Neural crest cell (in vitro differentiated cells): ENCODE measurements at regions not wholly inside any gene's neighbourhood (a gene's known extent, or its start where the extent isn't known, plus 50 kb on each side); places are given as distances from the start of the nearest gene placed in this dataset.

Experiments used
- DNase-seq: peaks from one replicate; pipeline ENCODE4 v3.0.0; 2021; ENCODE audit warnings: low read depth, mixed read lengths, low spot score
- H3K27ac Mint-ChIP-seq: one replicate; pipeline ENCODE4 v1.8.0; 2021; ENCODE audit warnings: mild to moderate bottlenecking, mixed read lengths; ENCODE audit not compliant: unreplicated experiment
- H3K27me3 Mint-ChIP-seq: 2 replicates; pipeline ENCODE4 v1.8.0; 2021; ENCODE audit warnings: low read depth, mild to moderate bottlenecking, mixed read lengths
- H3K36me3 Mint-ChIP-seq: 2 replicates; pipeline ENCODE4 v1.8.0; 2021; ENCODE audit warnings: low read depth, mild to moderate bottlenecking, mixed read lengths
- H3K4me1 Mint-ChIP-seq: 2 replicates; pipeline ENCODE4 v1.8.0; 2021; ENCODE audit warnings: mixed read lengths
- H3K4me3 Mint-ChIP-seq: one replicate; pipeline ENCODE4 v1.8.0; 2021; ENCODE audit warnings: mild to moderate bottlenecking, mixed read lengths
- H3K9me3 Mint-ChIP-seq: 2 replicates; pipeline ENCODE4 v1.8.0; 2021; ENCODE audit warnings: mixed read lengths
- TF ChIP-seq, protein P1 (sequence below): fragments of 200-600 bp; sonication (generic); conservative IDR thresholded peaks from 2 replicates; pipeline ENCODE4 v1.5.0; 2021; ENCODE audit warnings: antibody characterized with exemption, mild to moderate bottlenecking

DNA sequence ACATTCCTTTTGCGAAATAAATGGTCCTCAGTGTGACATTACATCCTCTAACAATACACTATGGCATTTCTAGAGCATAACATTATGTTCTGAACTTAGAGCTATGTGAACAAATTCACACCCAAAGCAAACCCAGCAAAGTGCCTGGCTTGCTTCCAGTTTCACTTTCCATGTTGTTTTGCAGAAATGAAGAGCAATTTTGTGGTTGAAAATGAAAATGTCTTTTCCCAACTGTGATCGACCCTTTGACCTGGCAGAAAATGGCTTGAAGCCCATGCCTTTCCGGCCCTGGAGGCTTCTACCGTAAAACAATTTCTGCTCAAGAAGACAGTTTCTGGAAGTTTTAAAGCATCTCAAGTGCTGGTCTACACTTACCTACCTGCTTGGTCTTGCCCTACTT lies 344.7 kb upstream of the RGMB start:
- Mint-ChIP-seq H3K27me3 (no peaks in the 10 kb centered on the region), H3K27ac (no peak overlapping the region), H3K4me1 (peaks cover 38% of the 10 kb centered on the region), H3K4me3 (no peak overlapping the region), H3K9me3 (no peaks in the 10 kb centered on the region), H3K36me3 (no peaks in the 10 kb centered on the region)
- no peak for DNase-seq
- TF ChIP-seq, protein P1, sequence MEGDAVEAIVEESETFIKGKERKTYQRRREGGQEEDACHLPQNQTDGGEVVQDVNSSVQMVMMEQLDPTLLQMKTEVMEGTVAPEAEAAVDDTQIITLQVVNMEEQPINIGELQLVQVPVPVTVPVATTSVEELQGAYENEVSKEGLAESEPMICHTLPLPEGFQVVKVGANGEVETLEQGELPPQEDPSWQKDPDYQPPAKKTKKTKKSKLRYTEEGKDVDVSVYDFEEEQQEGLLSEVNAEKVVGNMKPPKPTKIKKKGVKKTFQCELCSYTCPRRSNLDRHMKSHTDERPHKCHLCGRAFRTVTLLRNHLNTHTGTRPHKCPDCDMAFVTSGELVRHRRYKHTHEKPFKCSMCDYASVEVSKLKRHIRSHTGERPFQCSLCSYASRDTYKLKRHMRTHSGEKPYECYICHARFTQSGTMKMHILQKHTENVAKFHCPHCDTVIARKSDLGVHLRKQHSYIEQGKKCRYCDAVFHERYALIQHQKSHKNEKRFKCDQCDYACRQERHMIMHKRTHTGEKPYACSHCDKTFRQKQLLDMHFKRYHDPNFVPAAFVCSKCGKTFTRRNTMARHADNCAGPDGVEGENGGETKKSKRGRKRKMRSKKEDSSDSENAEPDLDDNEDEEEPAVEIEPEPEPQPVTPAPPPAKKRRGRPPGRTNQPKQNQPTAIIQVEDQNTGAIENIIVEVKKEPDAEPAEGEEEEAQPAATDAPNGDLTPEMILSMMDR = no peak

DNA sequence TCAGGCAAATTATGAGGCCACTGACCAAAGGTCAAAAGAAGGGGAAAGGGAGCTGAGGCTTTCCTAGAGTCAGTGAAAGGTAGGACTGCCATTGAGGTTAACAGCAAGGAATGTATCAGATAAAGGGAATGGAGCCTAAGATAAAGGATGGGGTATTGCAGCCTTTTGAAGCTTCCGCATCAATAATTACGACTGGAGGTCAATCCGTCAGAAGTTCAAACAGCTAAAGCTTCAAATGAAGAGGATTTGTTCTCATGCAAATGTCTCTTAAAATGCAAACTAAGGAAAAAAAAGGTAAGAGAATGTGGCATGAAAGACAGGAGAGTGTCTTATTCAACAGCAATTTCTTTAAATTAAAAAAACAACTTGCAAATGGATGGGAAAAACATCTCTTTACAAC lies 341.1 kb upstream of the RGMB start:
- H3K9me3 Mint-ChIP-seq = no peaks in the 10 kb centered on the region
- H3K4me1 Mint-ChIP-seq = peaks cover 25% of the 10 kb centered on the region
- no peak overlapping the region for H3K4me3 Mint-ChIP-seq
- TF ChIP-seq, protein P1 = no peak
- peaks cover 4% of the 10 kb centered on the region for H3K36me3 Mint-ChIP-seq
- H3K27ac Mint-ChIP-seq = no peak overlapping the region
- no peaks in the 10 kb centered on the region for H3K27me3 Mint-ChIP-seq
- DNase-seq = no peak

DNA sequence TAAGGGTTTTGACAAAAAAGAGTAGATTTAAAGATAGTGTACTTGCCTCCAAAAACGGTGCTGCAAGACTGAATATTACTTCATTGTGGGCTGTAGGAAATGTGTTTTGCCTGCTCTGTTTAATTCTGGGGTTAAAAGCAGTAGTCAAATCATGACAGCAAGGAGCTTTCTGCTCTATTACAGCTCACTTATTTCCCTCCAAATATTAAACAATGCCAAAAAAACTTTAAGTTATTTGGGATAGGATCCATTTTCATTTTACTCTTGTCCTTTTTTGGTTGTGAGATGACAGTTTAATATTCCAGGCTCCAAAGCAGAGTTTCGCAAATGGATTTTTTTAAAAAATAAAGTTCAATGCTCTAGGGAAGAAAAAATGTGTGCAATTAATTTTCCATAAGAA lies 340.4 kb upstream of the RGMB start:
- no peaks in the 10 kb centered on the region for H3K27me3 Mint-ChIP-seq
- peaks cover 23% of the 10 kb centered on the region for H3K4me1 Mint-ChIP-seq
- H3K4me3 Mint-ChIP-seq = no peak overlapping the region
- no peak overlapping the region for H3K27ac Mint-ChIP-seq
- TF ChIP-seq, protein P1 = no peak
- H3K36me3 Mint-ChIP-seq = peaks cover 4% of the 10 kb centered on the region
- H3K9me3 Mint-ChIP-seq = no peaks in the 10 kb centered on the region
- no peak for DNase-seq

DNA sequence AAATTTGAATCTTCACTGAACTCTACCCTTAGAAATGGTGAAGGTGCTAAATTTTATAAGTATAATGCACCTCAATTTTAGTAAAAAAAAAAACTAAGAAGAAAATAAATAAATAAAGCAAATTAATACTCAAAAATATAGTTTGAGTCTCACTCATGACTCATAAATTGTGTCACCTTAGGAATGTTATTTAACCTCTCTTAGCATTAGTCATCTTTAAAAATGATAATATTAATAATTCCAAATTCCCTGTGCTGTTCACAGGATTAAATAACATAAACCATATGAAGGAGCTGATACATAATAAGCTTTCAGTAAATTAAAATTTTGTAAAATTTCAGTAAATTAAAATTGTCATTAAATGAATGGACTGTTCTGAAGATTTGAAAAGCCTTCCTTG lies 339.8 kb upstream of the RGMB start:
- H3K4me1 Mint-ChIP-seq = peaks cover 18% of the 10 kb centered on the region

DNA sequence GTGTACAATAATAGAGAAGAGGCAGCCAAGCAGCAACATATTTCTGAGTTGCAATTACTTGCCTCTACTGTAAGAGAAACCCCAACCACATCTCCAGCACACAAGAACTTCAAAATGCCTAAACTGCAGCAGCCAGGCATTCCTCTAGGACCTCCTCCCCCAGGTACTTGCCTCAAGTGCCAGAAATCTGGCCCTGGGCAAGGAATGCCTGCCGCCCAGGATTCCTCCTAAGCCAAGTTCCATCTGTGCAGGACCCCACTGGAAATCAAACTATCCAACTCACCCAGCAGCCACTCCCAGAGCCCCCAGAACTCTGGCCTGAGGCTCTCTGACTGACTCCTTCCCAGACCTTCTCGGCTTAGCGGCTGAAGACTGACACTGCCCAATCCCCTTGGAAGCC lies 336.8 kb upstream of the RGMB start:
- peaks cover 14% of the 10 kb centered on the region for H3K36me3 Mint-ChIP-seq
- H3K9me3 Mint-ChIP-seq = peaks cover 9% of the 10 kb centered on the region
- DNase-seq = no peak
- H3K4me1 Mint-ChIP-seq = peaks cover 10% of the 10 kb centered on the region
- TF ChIP-seq, protein P1 = no peak
- no peak overlapping the region for H3K4me3 Mint-ChIP-seq
- H3K27me3 Mint-ChIP-seq = no peaks in the 10 kb centered on the region
- H3K27ac Mint-ChIP-seq = no peak overlapping the region

More for the DNA sequence above, 339.8 kb upstream of the RGMB start:
- peaks cover 4% of the 10 kb centered on the region for H3K36me3 Mint-ChIP-seq
- no peaks in the 10 kb centered on the region for H3K9me3 Mint-ChIP-seq
- no peak overlapping the region for H3K27ac Mint-ChIP-seq
- TF ChIP-seq, protein P1 = no peak
- no peaks in the 10 kb centered on the region for H3K27me3 Mint-ChIP-seq
- H3K4me3 Mint-ChIP-seq = no peak overlapping the region
- DNase-seq = no peak

DNA sequence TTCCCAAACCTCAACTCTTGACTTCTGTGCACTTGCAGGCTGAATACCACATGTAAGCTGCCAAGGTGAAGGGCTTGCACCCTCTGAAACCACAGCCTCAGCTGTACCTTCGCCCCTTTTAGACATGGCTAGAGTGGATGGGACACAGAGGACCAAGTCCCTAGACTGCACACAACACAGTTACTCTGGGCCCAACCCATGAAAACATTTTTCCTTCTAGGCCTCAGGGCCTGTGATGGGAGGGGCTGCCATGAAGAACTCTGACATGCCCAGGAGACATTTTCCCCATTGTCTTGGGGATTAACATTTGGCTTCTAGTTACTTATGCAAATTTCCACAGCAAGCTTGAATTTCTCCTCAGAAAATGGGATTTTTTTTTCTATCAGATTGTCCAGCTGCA lies 331.0 kb upstream of the RGMB start:
- peaks cover 22% of the 10 kb centered on the region for H3K9me3 Mint-ChIP-seq
- H3K27me3 Mint-ChIP-seq = no peaks in the 10 kb centered on the region
- TF ChIP-seq, protein P1 = no peak
- H3K4me1 Mint-ChIP-seq = no peaks in the 10 kb centered on the region
- DNase-seq = no peak
- no peak overlapping the region for H3K4me3 Mint-ChIP-seq
- H3K27ac Mint-ChIP-seq = no peak overlapping the region
- H3K36me3 Mint-ChIP-seq = peaks cover 22% of the 10 kb centered on the region
